H1 (cell line): ENCODE measurements at regions not wholly inside any gene's neighbourhood (a gene's known extent, or its start where the extent isn't known, plus 50 kb on each side); places are given as distances from the start of the nearest gene placed in this dataset.

Experiments
- CTCF ChIA-PET: fragments of 300-600 bp; sonication (Branson Sonifier 250); formaldehyde crosslinking; loops from one replicate; lab custom pipeline; 2021; ENCODE audit not compliant: partially characterized antibody; lab: Charles Lee
- POLR2A ChIA-PET: fragments of 300-600 bp; sonication (Branson Sonifier 250); formaldehyde crosslinking; loops from one replicate; lab custom pipeline; 2021; ENCODE audit warnings: inconsistent platforms; ENCODE audit not compliant: partially characterized antibody; lab: Charles Lee
- DNase-seq, 2 experiments: peaks; one replicate each; pipeline versions ENCODE4 v3.0.0 to v3.0.0-alpha.2; 2010 to 2022; ENCODE audit warnings: low spot score in 2 of 2, low read depth in 1 of 2, mixed read lengths in 1 of 2
- FAIRE-seq: peaks from 2 replicates; lab custom pipeline; 2011; peaks lifted over from hg19 to GRCh38; lab: Jason Lieb, UNC
- H2AFZ ChIP-seq: 2 replicates; pipeline ENCODE4 v1.8.1; 2012; ENCODE audit warnings: low read length, inconsistent platforms
- H2AK5ac ChIP-seq: 2 replicates; pipeline ENCODE4 v1.6.1; 2013; ENCODE audit warnings: low read depth, low read length
- H2BK120ac ChIP-seq: replicated peaks from 2 replicates; pipeline ENCODE3; 2013; ENCODE audit warnings: low read depth, low read length, inconsistent platforms
- H2BK12ac ChIP-seq: 2 replicates; pipeline ENCODE4 v1.6.1; 2013; ENCODE audit warnings: low read depth, low read length
- H2BK15ac ChIP-seq: 2 replicates; pipeline ENCODE4 v1.6.1; 2013; ENCODE audit warnings: low read length
- H2BK20ac ChIP-seq: 2 replicates; pipeline ENCODE4 v1.6.1; 2013; ENCODE audit warnings: low read length
- H2BK5ac ChIP-seq: 2 replicates; pipeline ENCODE4 v1.6.1; 2013; ENCODE audit warnings: low read depth, low read length
- H3K14ac ChIP-seq: 2 replicates; pipeline ENCODE4 v1.6.1; 2013; ENCODE audit warnings: inconsistent platforms; ENCODE audit not compliant: insufficient read length
- H3K18ac ChIP-seq: 2 replicates; pipeline ENCODE4 v1.6.1; 2013; ENCODE audit warnings: low read length; ENCODE audit errors: extremely low read depth
- H3K23ac ChIP-seq: 2 replicates; pipeline ENCODE4 v1.6.1; 2013; ENCODE audit warnings: inconsistent platforms; ENCODE audit not compliant: insufficient read length
- H3K23me2 ChIP-seq: 2 replicates; pipeline ENCODE4 v1.6.1; 2013; ENCODE audit warnings: low read depth, low read length
- H3K27ac ChIP-seq: 2 replicates; pipeline ENCODE4 v1.6.1; 2011; ENCODE audit warnings: low read depth, low read length, inconsistent platforms
- H3K27me3 ChIP-seq, 4 experiments: replicated peaks in 1 of 4; 1 replicate in 1 of 4; 2 replicates in 3 of 4; pipeline versions ENCODE4 v1.6.1 to v1.8.1; 2011 to 2013; ENCODE audit warnings: low read length in 3 of 4, mild to moderate bottlenecking in 3 of 4, inconsistent platforms in 2 of 4, mixed read lengths in 2 of 4, moderate library complexity in 1 of 4; ENCODE audit not compliant: control insufficient read depth in 3 of 4, insufficient read depth in 3 of 4; ENCODE audit errors: extremely low read depth in 1 of 4
- H3K36me3 ChIP-seq, 4 experiments: 2 replicates each; pipeline versions ENCODE4 v1.6.1 to v1.8.1; 2011 to 2013; ENCODE audit warnings: mild to moderate bottlenecking in 4 of 4, low read length in 3 of 4, moderate library complexity in 2 of 4, control low read depth in 1 of 4, inconsistent platforms in 1 of 4; ENCODE audit not compliant: insufficient read depth in 4 of 4, control insufficient read depth in 2 of 4
- H3K4ac ChIP-seq: replicated peaks from 2 replicates; pipeline ENCODE3; 2013; ENCODE audit warnings: low read length, low read depth, mixed read lengths, inconsistent platforms; ENCODE audit not compliant: insufficient read length
- H3K4me1 ChIP-seq, 4 experiments: replicated peaks in 1 of 4; 1 replicate in 1 of 4; 2 replicates in 3 of 4; pipeline versions ENCODE4 v1.6.1 to v1.8.1; 2011 to 2013; ENCODE audit warnings: low read length in 3 of 4, inconsistent platforms in 2 of 4, mixed read lengths in 1 of 4; ENCODE audit not compliant: insufficient read depth in 4 of 4, control insufficient read depth in 3 of 4
- H3K4me2 ChIP-seq, 2 experiments: 2 replicates each; pipeline versions ENCODE4 v1.6.1 to v1.8.1; 2011 to 2013; ENCODE audit warnings: low read depth in 2 of 2, low read length in 2 of 2, control low read depth in 1 of 2, inconsistent platforms in 1 of 2, mild to moderate bottlenecking in 1 of 2; ENCODE audit not compliant: insufficient read depth in 1 of 2
- H3K4me3 ChIP-seq, 4 experiments: fragments of 200-600, 300-600 bp in 1 of 4; sonication (generic), shearing (Covaris generic), sonication (Bioruptor Twin) in 1 of 4; 2 replicates each; pipeline versions ENCODE4 v1.5.1 to v1.8.1; 2011 to 2016; ENCODE audit warnings: low read length in 4 of 4, low read depth in 3 of 4, control low read depth in 2 of 4, inconsistent platforms in 2 of 4, mild to moderate bottlenecking in 2 of 4, mixed read lengths in 1 of 4, moderate library complexity in 1 of 4; ENCODE audit not compliant: insufficient read depth in 2 of 4; ENCODE audit errors: extremely low read depth in 1 of 4
- H3K56ac ChIP-seq: replicated peaks from 2 replicates; pipeline ENCODE3; 2013; ENCODE audit warnings: low read depth, mild to moderate bottlenecking, mixed read lengths, low read length, inconsistent platforms; ENCODE audit not compliant: insufficient read length
- H3K79me1 ChIP-seq: 2 replicates; pipeline ENCODE4 v1.6.1; 2013; ENCODE audit warnings: low read depth, low read length, control low read depth
- H3K79me2 ChIP-seq, 2 experiments: 2 replicates each; pipeline versions ENCODE4 v1.6.1 to v1.8.1; 2012 to 2013; ENCODE audit warnings: low read length in 2 of 2, mild to moderate bottlenecking in 2 of 2, inconsistent platforms in 1 of 2; ENCODE audit not compliant: insufficient read depth in 2 of 2, control insufficient read depth in 1 of 2
- H3K9ac ChIP-seq, 4 experiments: replicated peaks in 1 of 4; 1 replicate in 1 of 4; 2 replicates in 3 of 4; pipeline versions ENCODE4 v1.6.1 to v1.8.1; 2011 to 2013; ENCODE audit warnings: low read depth in 3 of 4, low read length in 3 of 4, control low read depth in 2 of 4, mild to moderate bottlenecking in 2 of 4, moderate library complexity in 2 of 4, inconsistent platforms in 1 of 4; ENCODE audit errors: extremely low read depth in 1 of 4
- H3K9me3 ChIP-seq, 2 experiments: 2 replicates each; pipeline versions ENCODE4 v1.6.1 to v1.8.1; 2012 to 2013; ENCODE audit warnings: mild to moderate bottlenecking in 2 of 2, moderate library complexity in 2 of 2, control low read depth in 1 of 2, inconsistent platforms in 1 of 2, low read depth in 1 of 2, low read length in 1 of 2, mixed read lengths in 1 of 2; ENCODE audit not compliant: insufficient read depth in 2 of 2
- H4K20me1 ChIP-seq, 2 experiments: replicated peaks in 1 of 2; 2 replicates each; pipeline versions ENCODE3 to v1.8.1; 2011 to 2013; ENCODE audit warnings: inconsistent platforms in 2 of 2, low read length in 2 of 2, mild to moderate bottlenecking in 1 of 2; ENCODE audit not compliant: insufficient read depth in 2 of 2, control insufficient read depth in 1 of 2
- H4K5ac ChIP-seq: 2 replicates; pipeline ENCODE4 v1.6.1; 2013; ENCODE audit warnings: low read length, low read depth, mixed read lengths, inconsistent platforms; ENCODE audit not compliant: insufficient read length
- H4K8ac ChIP-seq: 2 replicates; pipeline ENCODE4 v1.8.0; 2013; ENCODE audit warnings: mild to moderate bottlenecking, moderate library complexity, low read length, inconsistent platforms; ENCODE audit not compliant: insufficient read depth; ENCODE audit errors: extremely low read depth
- H4K91ac ChIP-seq: replicated peaks from 2 replicates; pipeline ENCODE3; 2013; ENCODE audit warnings: low read length, mixed read lengths, inconsistent platforms; ENCODE audit not compliant: insufficient read length
- CBX5 ChIP-seq: fragments of 300-800, 300-1000 bp; sonication (generic); IDR thresholded peaks from 2 replicates; pipeline ENCODE4 v1.7.1; 2016; ENCODE audit warnings: antibody characterized with exemption, low read length, low read depth
- CHD2 ChIP-seq: IDR thresholded peaks from 2 replicates; pipeline ENCODE4 v1.6.1; 2012; ENCODE audit warnings: low read length, improper control_type of control experiment
- E2F6 ChIP-seq: IDR thresholded peaks from 2 replicates; pipeline ENCODE4 v1.6.1; 2012; ENCODE audit warnings: inconsistent platforms
- EGR1 ChIP-seq: IDR thresholded peaks from 2 replicates; pipeline ENCODE4 v1.6.1; 2011; ENCODE audit warnings: low read depth, low read length, borderline replicate concordance
- JUND ChIP-seq: IDR thresholded peaks from 2 replicates; pipeline ENCODE4 v1.6.1; 2011; ENCODE audit warnings: mild to moderate bottlenecking, improper control_type of control experiment, low read length
- POLR2AphosphoS5 ChIP-seq: IDR thresholded peaks from 2 replicates; pipeline ENCODE4 v1.6.1; 2011; ENCODE audit warnings: low read depth, low read length
- RNF2 ChIP-seq: fragments of 200-900, 300-1000 bp; sonication (generic); IDR thresholded peaks from 2 replicates; pipeline ENCODE4 v1.7.1; 2016; ENCODE audit warnings: borderline replicate concordance, low read depth, mild to moderate bottlenecking, antibody characterized with exemption, low read length; ENCODE audit not compliant: poor library complexity, severe bottlenecking; ENCODE audit errors: missing control alignments
- SRF ChIP-seq: IDR thresholded peaks from 2 replicates; pipeline ENCODE4 v1.6.1; 2011; ENCODE audit warnings: mild to moderate bottlenecking, low read depth, low read length, moderate library complexity
- USF2 ChIP-seq: IDR thresholded peaks from 2 replicates; pipeline ENCODE4 v1.6.1; 2011; ENCODE audit warnings: low read length, improper control_type of control experiment
- WGBS, 2 experiments: shearing (Covaris generic) in 1 of 2; methylation state at CpG; one replicate each; pipeline versions ENCODE4 v1.1.6 to v1.1.7; 2013 to 2015; ENCODE audit warnings: low lambda C conversion rate in 2 of 2, mixed read lengths in 2 of 2, inconsistent platforms in 1 of 2, low coverage in 1 of 2, missing lambda C conversion rate in 1 of 2; ENCODE audit not compliant: insufficient replicate concordance in 2 of 2, insufficient coverage in 1 of 2, insufficient read length in 1 of 2; ENCODE audit errors: extremely low coverage in 1 of 2, missing lambda C conversion rate in 1 of 2; 5-methylcytosine and 5-hydroxymethylcytosine counted together

GRCh38 chr3:181823716-181824115 is 112.0 kb downstream of the SOX2 start:
- ChIA-PET POLR2A (no interaction called here), CTCF (interaction anchor here (1.0 kb wide), 1 partner anchor 122 kb away, joined by 3 read pairs; no protein-coding TSS in a partner anchor)
- no peak overlapping the region for H2AK5ac ChIP-seq
- no peak overlapping the region for H2BK15ac ChIP-seq
- H3K4me3 ChIP-seq: no peak overlapping the region
- H2AFZ ChIP-seq: no peak overlapping the region
- no peak overlapping the region for H2BK5ac ChIP-seq
- no peak overlapping the region for H3K56ac ChIP-seq
- no peaks in the 10 kb centered on the region for H3K27me3 ChIP-seq
- H3K9ac ChIP-seq: no peak overlapping the region
- no peaks in the 10 kb centered on the region for H3K36me3 ChIP-seq
- H3K23me2 ChIP-seq: no peaks in the 10 kb centered on the region
- no peak overlapping the region for H3K27ac ChIP-seq
- H2BK120ac ChIP-seq: no peak overlapping the region
- no peak overlapping the region for H4K91ac ChIP-seq
- WGBS, 2 experiments: 100% methylated on average over 4 of the region's 4 CpGs; no CpG with 5 or more reads in 1 of the 2 experiments
- no peak overlapping the region for H3K4ac ChIP-seq
- FAIRE-seq: no peak
- no peaks in the 10 kb centered on the region for H3K79me2 ChIP-seq
- no peaks in the 10 kb centered on the region for H4K20me1 ChIP-seq
- no peak overlapping the region for H4K8ac ChIP-seq
- no peak overlapping the region for H2BK12ac ChIP-seq
- TF ChIP-seq POLR2AphosphoS5: no peak
- no peak for TF ChIP-seq CHD2
- TF ChIP-seq EGR1: no peak
- no peak for TF ChIP-seq SRF
- no peak for TF ChIP-seq E2F6
- TF ChIP-seq RNF2: no peak
- TF ChIP-seq JUND: no peak
- TF ChIP-seq USF2: no peak
- no peak for TF ChIP-seq CBX5
- H3K79me1 ChIP-seq: no peaks in the 10 kb centered on the region
- H3K9me3 ChIP-seq: no peaks in the 10 kb centered on the region
- H3K23ac ChIP-seq: no peak overlapping the region
- DNase-seq: no peak
- H3K4me2 ChIP-seq: no peak overlapping the region
- H3K14ac ChIP-seq: no peak overlapping the region
- H3K18ac ChIP-seq: no peak overlapping the region
- H3K4me1 ChIP-seq: peaks cover 0 to 3% (median 3%) of the 10 kb centered on the region in 4 experiments; a peak in 3 of 7 replicates
- H4K5ac ChIP-seq: no peak overlapping the region
- no peak overlapping the region for H2BK20ac ChIP-seq
